Loucy (cell line): ENCODE measurements at regions not wholly inside any gene's neighbourhood (a gene's known extent, or its start where the extent isn't known, plus 50 kb on each side); places are given as distances from the start of the nearest gene placed in this dataset.

ENCODE experiments used
- EZH2phosphoT487 ChIP-seq: fragments of 200-600 bp; IDR thresholded peaks from 2 replicates; pipeline ENCODE4 v1.6.1; 2018; ENCODE audit warnings: antibody characterized with exemption, mild to moderate bottlenecking, moderate library complexity, borderline replicate concordance
- TF ChIP-seq, protein P1 (sequence below): fragments of 200-600 bp; sonication (generic); conservative IDR thresholded peaks from 2 replicates; pipeline ENCODE4 v1.5.1; 2014; ENCODE audit warnings: mild to moderate bottlenecking, antibody characterized with exemption, low read length

- TF ChIP-seq, protein P1, sequence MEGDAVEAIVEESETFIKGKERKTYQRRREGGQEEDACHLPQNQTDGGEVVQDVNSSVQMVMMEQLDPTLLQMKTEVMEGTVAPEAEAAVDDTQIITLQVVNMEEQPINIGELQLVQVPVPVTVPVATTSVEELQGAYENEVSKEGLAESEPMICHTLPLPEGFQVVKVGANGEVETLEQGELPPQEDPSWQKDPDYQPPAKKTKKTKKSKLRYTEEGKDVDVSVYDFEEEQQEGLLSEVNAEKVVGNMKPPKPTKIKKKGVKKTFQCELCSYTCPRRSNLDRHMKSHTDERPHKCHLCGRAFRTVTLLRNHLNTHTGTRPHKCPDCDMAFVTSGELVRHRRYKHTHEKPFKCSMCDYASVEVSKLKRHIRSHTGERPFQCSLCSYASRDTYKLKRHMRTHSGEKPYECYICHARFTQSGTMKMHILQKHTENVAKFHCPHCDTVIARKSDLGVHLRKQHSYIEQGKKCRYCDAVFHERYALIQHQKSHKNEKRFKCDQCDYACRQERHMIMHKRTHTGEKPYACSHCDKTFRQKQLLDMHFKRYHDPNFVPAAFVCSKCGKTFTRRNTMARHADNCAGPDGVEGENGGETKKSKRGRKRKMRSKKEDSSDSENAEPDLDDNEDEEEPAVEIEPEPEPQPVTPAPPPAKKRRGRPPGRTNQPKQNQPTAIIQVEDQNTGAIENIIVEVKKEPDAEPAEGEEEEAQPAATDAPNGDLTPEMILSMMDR: no peak
- no peak for TF ChIP-seq EZH2phosphoT487
Measured at GRCh38 chr6:112967974-112968373, 620.8 kb downstream of the RFPL4B start.
